ENCODE measurements at regions not wholly inside any gene's neighbourhood (a gene's known extent, or its start where the extent isn't known, plus 50 kb on each side); places are given as distances from the start of the nearest gene placed in this dataset.
"Not testable (repeated sequence)": the region's sequence is repeated elsewhere in the genome, so short reads cannot be mapped to it uniquely, and the experiment has no call there.

DNA sequence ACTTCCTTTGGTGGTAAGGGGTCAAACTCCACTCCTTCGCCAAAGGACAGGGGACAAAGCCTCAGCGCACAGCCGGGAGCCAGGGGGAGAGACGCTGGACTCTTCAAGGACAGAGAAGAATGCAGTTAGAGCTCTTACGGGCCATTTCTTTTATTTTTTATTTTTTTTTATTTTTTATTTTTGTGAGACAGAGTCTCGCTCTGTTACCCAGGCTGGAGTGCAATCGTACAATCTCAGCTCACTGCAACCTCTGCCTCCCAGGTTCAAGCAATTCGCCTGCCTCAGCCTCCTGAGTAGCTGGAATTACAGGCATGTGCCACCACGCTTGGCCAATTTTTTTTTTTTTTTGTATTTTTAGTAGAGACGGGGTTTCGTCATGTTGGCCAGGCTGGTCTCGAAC, 93.2 kb upstream of the RPH3AL start, which contains the start of gene RFLNB:
Gene RFLNB (minus strand): TSS at position 101 of the 400 bp plus-strand sequence.
- peaks cover 0 to 10% of the 10 kb centered on the region in 2 donors for H3K36me3 ChIP-seq (ENCODE audit: control insufficient read depth in 1 of 2, insufficient read depth in 2 of 2, low read length in 2 of 2)
- H3K27me3 ChIP-seq (ENCODE audit: control insufficient read depth in 1 of 2, insufficient read depth in 2 of 2, low read length in 2 of 2); H3K27ac ChIP-seq (ENCODE audit: low read depth, low read length); H3K4me3 ChIP-seq (ENCODE audit: low read depth in 1 of 2, low read length in 2 of 2); H3K9ac ChIP-seq (ENCODE audit: low read depth in 1 of 2, low read length in 2 of 2); H3K9me3 ChIP-seq (ENCODE audit: control insufficient read depth in 1 of 2, low read length in 2 of 2); H3K4me1 ChIP-seq (ENCODE audit: control insufficient read depth in 1 of 2, insufficient read depth in 2 of 2, low read length in 2 of 2): not testable (repeated sequence)

DNA sequence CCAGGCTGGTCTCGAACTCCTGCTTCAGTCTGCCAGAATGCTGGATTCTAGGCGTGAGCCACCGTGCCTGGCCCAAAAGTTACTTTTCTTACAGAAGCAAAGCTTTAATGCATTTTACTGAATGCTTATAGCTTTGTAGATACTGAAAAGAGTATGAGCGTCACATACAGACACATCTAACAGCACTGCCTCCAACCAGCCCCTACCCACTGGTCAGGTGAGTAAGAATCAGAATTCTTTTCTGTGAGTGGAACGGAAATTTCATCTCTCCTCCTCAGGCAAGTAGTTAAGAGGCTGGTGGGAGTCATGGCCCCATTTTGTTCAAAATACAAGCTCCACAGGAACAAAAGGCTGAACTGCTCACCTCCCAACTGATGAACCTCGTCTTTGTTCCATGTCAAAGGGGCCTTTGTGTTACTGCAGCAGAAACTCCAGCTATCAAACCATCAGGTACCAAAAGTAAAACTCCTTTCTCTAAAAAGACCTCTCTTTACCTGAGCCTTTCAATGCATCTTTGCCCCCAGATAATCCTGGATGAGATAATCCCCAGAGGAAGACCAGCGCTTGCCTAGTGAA, 92.4 kb upstream of the RPH3AL start:
- Histone ChIP-seq H3K36me3 (ENCODE audit: control insufficient read depth in 1 of 2, insufficient read depth in 2 of 2, low read length in 2 of 2) (peaks cover 0 to 10% of the 10 kb centered on the region in 2 donors), H3K4me3 (ENCODE audit: low read depth in 1 of 2, low read length in 2 of 2) (no peak overlapping the region), H3K9me3 (ENCODE audit: control insufficient read depth in 1 of 2, low read length in 2 of 2) (no peaks in the 10 kb centered on the region), H3K9ac (ENCODE audit: low read depth in 1 of 2, low read length in 2 of 2) (no peak overlapping the region), H3K4me1 (ENCODE audit: control insufficient read depth in 1 of 2, insufficient read depth in 2 of 2, low read length in 2 of 2) (no peaks in the 10 kb centered on the region), H3K27me3 (ENCODE audit: control insufficient read depth in 1 of 2, insufficient read depth in 2 of 2, low read length in 2 of 2) (no peaks in the 10 kb centered on the region), H3K27ac (ENCODE audit: low read depth, low read length) (no peak overlapping the region)

DNA sequence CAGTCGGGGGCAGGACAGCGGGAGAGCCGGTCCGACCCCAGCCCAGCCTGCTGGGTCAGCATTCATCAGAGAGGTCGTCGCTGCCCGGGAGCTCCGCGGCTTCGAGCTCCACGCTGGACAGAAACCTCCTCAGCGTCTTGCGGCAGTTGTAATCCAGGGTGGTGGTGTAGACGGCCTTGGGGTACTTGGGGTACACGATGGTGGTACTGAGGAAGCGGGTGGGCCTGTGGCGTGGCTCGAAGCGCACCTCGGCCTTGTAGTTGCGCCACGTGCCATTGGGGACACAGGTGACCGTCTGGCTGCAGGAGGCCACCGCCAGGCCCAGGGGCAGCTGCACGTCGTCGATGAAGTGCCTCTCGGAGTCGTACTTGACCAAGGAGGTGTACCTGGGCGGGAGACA, 90.5 kb upstream of the RPH3AL start:
- peaks cover 0 to 10% of the 10 kb centered on the region in 2 donors for H3K36me3 ChIP-seq (ENCODE audit: control insufficient read depth in 1 of 2, insufficient read depth in 2 of 2, low read length in 2 of 2)
- no peak overlapping the region for H3K9ac ChIP-seq (ENCODE audit: low read depth in 1 of 2, low read length in 2 of 2)

DNA sequence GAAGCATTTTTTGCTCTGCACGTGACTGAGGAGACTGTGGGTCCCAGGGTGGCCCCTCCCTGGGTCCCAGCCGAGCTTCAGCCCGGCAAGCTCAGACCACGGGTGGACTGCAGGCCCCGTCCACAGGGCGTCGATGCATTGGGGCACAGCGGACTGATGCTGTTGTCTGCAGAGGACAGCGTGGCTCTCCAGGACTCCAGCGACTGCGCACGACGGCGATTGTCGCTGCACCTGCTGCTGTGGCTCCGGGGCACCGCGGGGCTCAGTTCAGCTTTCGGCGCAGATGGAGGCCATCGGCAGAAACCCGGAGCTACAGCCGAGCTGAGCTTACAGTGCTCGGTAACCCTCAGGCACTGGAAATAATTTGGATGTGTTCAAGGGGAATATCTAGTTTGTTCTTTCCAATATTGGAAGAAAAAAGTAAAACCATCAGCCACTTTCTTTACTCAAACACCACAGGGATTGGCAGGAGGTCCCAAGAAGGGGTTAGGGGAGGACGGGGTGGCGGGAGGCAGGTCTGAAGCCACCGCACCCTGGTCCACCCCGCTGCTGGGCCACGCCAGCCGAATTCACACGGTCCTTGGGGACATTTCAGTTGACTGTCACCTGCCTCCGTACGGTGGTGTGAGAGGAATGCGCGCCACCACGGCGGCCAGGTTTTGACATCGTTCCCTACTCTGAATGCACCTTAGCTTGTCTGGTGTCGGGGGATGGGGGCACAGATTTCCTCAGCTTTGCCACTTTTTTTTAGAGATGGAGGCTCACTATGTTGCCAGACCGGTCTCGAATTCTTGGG, 88.7 kb upstream of the RPH3AL start:
- no peaks in the 10 kb centered on the region for H3K9me3 ChIP-seq (ENCODE audit: control insufficient read depth in 1 of 2, low read length in 2 of 2)
- H3K9ac ChIP-seq (ENCODE audit: low read depth in 1 of 2, low read length in 2 of 2): no peak overlapping the region
- H3K27me3 ChIP-seq (ENCODE audit: control insufficient read depth in 1 of 2, insufficient read depth in 2 of 2, low read length in 2 of 2): no peaks in the 10 kb centered on the region
- no peak overlapping the region for H3K27ac ChIP-seq (ENCODE audit: low read depth, low read length)
- no peaks in the 10 kb centered on the region for H3K4me1 ChIP-seq (ENCODE audit: control insufficient read depth in 1 of 2, insufficient read depth in 2 of 2, low read length in 2 of 2)
- H3K4me3 ChIP-seq (ENCODE audit: low read depth in 1 of 2, low read length in 2 of 2): no peak overlapping the region
- peaks cover 0 to 10% of the 10 kb centered on the region in 2 donors for H3K36me3 ChIP-seq (ENCODE audit: control insufficient read depth in 1 of 2, insufficient read depth in 2 of 2, low read length in 2 of 2)

More for the DNA sequence above, 90.5 kb upstream of the RPH3AL start:
- no peak overlapping the region for H3K4me3 ChIP-seq (ENCODE audit: low read depth in 1 of 2, low read length in 2 of 2)
- no peak overlapping the region for H3K27ac ChIP-seq (ENCODE audit: low read depth, low read length)
- no peaks in the 10 kb centered on the region for H3K9me3 ChIP-seq (ENCODE audit: control insufficient read depth in 1 of 2, low read length in 2 of 2)
- H3K4me1 ChIP-seq (ENCODE audit: control insufficient read depth in 1 of 2, insufficient read depth in 2 of 2, low read length in 2 of 2): no peaks in the 10 kb centered on the region
- no peaks in the 10 kb centered on the region for H3K27me3 ChIP-seq (ENCODE audit: control insufficient read depth in 1 of 2, insufficient read depth in 2 of 2, low read length in 2 of 2)

DNA sequence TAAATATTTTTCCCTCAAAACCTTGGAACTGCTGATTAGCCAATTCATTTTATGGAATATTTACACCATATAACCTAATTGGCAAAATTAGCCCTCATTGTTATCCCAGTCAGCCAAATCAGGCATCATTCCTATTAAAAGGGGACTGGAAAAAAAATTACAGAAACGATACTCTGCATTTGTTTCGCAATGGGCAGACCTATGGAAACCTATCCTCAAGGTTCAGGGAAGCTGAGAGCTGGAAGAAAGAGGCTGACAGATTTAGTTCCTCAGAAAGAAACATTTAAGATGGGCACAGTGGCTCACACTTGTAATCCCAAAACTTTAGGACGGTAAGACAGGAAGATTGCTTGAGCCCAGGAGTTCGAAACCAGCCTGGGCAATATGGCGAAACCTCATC, 85.6 kb upstream of the RPH3AL start:
- H3K27me3 ChIP-seq (ENCODE audit: control insufficient read depth in 1 of 2, insufficient read depth in 2 of 2, low read length in 2 of 2): no peaks in the 10 kb centered on the region
- H3K27ac ChIP-seq (ENCODE audit: low read depth, low read length): no peak overlapping the region
- H3K9ac ChIP-seq (ENCODE audit: low read depth in 1 of 2, low read length in 2 of 2): no peak overlapping the region
- H3K9me3 ChIP-seq (ENCODE audit: control insufficient read depth in 1 of 2, low read length in 2 of 2): peaks cover 0 to 2% of the 10 kb centered on the region in 2 donors
- peaks cover 0 to 6% of the 10 kb centered on the region in 2 donors for H3K36me3 ChIP-seq (ENCODE audit: control insufficient read depth in 1 of 2, insufficient read depth in 2 of 2, low read length in 2 of 2)
- H3K4me3 ChIP-seq (ENCODE audit: low read depth in 1 of 2, low read length in 2 of 2): no peak overlapping the region
- H3K4me1 ChIP-seq (ENCODE audit: control insufficient read depth in 1 of 2, insufficient read depth in 2 of 2, low read length in 2 of 2): no peaks in the 10 kb centered on the region

DNA sequence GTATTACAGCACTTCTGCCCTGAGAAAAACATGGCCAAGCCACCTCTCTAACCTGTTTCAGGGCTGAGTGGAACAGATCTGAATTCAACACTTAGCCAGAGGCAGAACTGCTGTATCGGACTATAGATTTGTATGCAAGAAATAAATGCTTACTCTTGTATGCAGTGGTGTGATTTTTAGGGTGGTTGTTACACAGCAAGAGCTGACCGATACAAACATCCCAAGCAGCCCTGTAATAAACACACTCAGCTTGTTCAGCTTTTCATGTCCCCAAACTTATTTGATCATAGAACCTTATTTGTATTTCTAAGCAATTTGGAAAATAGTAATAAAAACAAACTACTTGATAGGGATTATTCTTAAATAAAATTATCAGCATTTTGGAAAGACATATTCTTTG, 84.9 kb upstream of the RPH3AL start:
- H3K36me3 ChIP-seq (ENCODE audit: control insufficient read depth in 1 of 2, insufficient read depth in 2 of 2, low read length in 2 of 2): peaks cover 0 to 3% of the 10 kb centered on the region in 2 donors
- H3K9ac ChIP-seq (ENCODE audit: low read depth in 1 of 2, low read length in 2 of 2): no peak overlapping the region
- no peaks in the 10 kb centered on the region for H3K27me3 ChIP-seq (ENCODE audit: control insufficient read depth in 1 of 2, insufficient read depth in 2 of 2, low read length in 2 of 2)
- peaks cover 0 to 2% of the 10 kb centered on the region in 2 donors for H3K9me3 ChIP-seq (ENCODE audit: control insufficient read depth in 1 of 2, low read length in 2 of 2)
- no peak overlapping the region for H3K4me3 ChIP-seq (ENCODE audit: low read depth in 1 of 2, low read length in 2 of 2)
- H3K27ac ChIP-seq (ENCODE audit: low read depth, low read length): no peak overlapping the region
- H3K4me1 ChIP-seq (ENCODE audit: control insufficient read depth in 1 of 2, insufficient read depth in 2 of 2, low read length in 2 of 2): no peaks in the 10 kb centered on the region

DNA sequence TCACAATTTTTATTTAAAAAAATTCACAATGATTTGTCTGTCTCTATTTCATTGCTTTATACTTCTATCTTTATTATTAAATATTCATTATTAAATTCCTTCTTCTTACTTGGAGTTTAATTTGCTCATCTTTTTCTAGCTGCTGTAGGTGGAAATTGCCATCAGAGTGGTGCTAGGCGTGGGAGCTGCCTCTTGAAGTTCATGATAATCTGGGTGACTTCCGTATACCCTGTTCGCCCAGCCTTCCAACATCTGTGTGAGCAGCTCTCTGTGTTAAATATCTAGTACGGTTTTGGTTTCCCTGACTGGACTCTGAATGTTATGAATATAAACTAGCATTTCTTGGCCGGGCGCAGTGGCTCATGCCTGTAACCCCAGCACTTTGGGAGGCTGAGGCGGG, 84.0 kb upstream of the RPH3AL start:
- Histone ChIP-seq H3K9ac (ENCODE audit: low read depth in 1 of 2, low read length in 2 of 2) (no peak overlapping the region), H3K36me3 (ENCODE audit: control insufficient read depth in 1 of 2, insufficient read depth in 2 of 2, low read length in 2 of 2) (peaks cover 0 to 3% of the 10 kb centered on the region in 2 donors), H3K4me3 (ENCODE audit: low read depth in 1 of 2, low read length in 2 of 2) (no peak overlapping the region), H3K27ac (ENCODE audit: low read depth, low read length) (no peak overlapping the region), H3K27me3 (ENCODE audit: control insufficient read depth in 1 of 2, insufficient read depth in 2 of 2, low read length in 2 of 2) (no peaks in the 10 kb centered on the region), H3K4me1 (ENCODE audit: control insufficient read depth in 1 of 2, insufficient read depth in 2 of 2, low read length in 2 of 2) (no peaks in the 10 kb centered on the region), H3K9me3 (ENCODE audit: control insufficient read depth in 1 of 2, low read length in 2 of 2) (peaks cover 0 to 2% of the 10 kb centered on the region in 2 donors)

DNA sequence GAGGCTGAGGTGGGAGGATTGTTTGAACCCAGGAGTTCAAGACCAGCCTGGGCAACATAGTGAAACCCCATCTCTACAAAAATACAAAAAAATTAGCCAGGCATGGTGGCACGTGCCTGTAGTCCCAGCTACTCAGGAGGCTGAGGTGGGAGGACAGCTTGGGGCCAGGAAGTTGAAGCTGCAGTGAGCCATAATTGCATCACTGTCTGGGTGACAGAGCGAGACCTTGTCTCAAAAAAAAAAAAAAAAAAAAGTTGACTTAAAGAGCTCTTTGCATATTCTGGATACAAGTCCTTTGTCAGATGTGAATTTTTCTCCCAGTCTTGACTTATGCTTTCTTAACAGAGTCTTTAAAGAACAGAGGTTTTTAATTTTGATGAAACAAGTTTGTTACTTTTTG, 79.9 kb upstream of the RPH3AL start:
- not testable (repeated sequence) for H3K4me1 ChIP-seq (ENCODE audit: control insufficient read depth in 1 of 2, insufficient read depth in 2 of 2, low read length in 2 of 2); H3K27me3 ChIP-seq (ENCODE audit: control insufficient read depth in 1 of 2, insufficient read depth in 2 of 2, low read length in 2 of 2); H3K9me3 ChIP-seq (ENCODE audit: control insufficient read depth in 1 of 2, low read length in 2 of 2); H3K36me3 ChIP-seq (ENCODE audit: control insufficient read depth in 1 of 2, insufficient read depth in 2 of 2, low read length in 2 of 2); H3K9ac ChIP-seq (ENCODE audit: low read depth in 1 of 2, low read length in 2 of 2); H3K27ac ChIP-seq (ENCODE audit: low read depth, low read length); H3K4me3 ChIP-seq (ENCODE audit: low read depth in 1 of 2, low read length in 2 of 2)

DNA sequence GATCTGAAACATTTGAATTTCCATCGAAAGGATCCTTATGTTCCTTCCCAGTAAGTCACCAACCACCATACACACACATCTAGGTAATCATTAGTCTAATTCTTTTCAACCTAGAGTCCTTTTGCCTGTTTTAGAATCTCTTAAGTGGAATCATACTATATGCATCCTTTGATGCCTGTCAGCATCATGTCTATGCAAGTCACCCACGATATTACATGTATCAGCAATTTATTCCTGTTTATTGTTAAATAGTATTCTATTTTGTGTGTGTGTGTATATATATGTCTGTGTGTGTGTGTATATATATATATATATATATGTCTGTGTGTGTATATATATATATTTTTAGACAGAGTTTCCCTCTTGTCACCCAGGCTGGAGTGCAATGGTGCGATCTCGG, 78.9 kb upstream of the RPH3AL start:
- Histone ChIP-seq H3K9ac (ENCODE audit: low read depth in 1 of 2, low read length in 2 of 2) (no peak overlapping the region), H3K4me1 (ENCODE audit: control insufficient read depth in 1 of 2, insufficient read depth in 2 of 2, low read length in 2 of 2) (no peaks in the 10 kb centered on the region), H3K9me3 (ENCODE audit: control insufficient read depth in 1 of 2, low read length in 2 of 2) (peaks cover 2 to 4% of the 10 kb centered on the region in 2 donors), H3K36me3 (ENCODE audit: control insufficient read depth in 1 of 2, insufficient read depth in 2 of 2, low read length in 2 of 2) (no peaks in the 10 kb centered on the region), H3K4me3 (ENCODE audit: low read depth in 1 of 2, low read length in 2 of 2) (no peak overlapping the region), H3K27me3 (ENCODE audit: control insufficient read depth in 1 of 2, insufficient read depth in 2 of 2, low read length in 2 of 2) (no peaks in the 10 kb centered on the region), H3K27ac (ENCODE audit: low read depth, low read length) (no peak overlapping the region)

DNA sequence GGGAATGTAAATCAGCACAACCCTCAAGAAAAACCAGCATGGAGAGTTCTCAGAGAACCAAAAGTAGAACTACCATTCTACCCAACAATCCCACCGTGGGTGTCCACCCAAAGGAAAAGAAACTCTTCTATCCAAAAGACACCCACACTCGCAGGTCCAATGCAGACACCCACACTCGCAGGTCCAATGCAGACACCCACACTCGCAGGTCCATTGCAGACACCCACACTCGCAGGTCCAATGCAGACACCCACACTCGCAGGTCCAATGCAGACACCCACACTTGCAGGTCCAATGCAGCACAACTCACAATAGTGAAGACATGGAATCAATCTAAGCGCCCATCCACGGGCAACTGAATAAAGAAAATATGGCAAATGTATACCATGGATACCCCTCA, 77.0 kb upstream of the RPH3AL start:
- Histone ChIP-seq H3K27me3 (ENCODE audit: control insufficient read depth in 1 of 2, insufficient read depth in 2 of 2, low read length in 2 of 2) (no peaks in the 10 kb centered on the region), H3K4me3 (ENCODE audit: low read depth in 1 of 2, low read length in 2 of 2) (no peak overlapping the region), H3K9me3 (ENCODE audit: control insufficient read depth in 1 of 2, low read length in 2 of 2) (peaks cover 0 to 4% of the 10 kb centered on the region in 2 donors), H3K4me1 (ENCODE audit: control insufficient read depth in 1 of 2, insufficient read depth in 2 of 2, low read length in 2 of 2) (no peaks in the 10 kb centered on the region), H3K27ac (ENCODE audit: low read depth, low read length) (no peak overlapping the region), H3K36me3 (ENCODE audit: control insufficient read depth in 1 of 2, insufficient read depth in 2 of 2, low read length in 2 of 2) (no peaks in the 10 kb centered on the region), H3K9ac (ENCODE audit: low read depth in 1 of 2, low read length in 2 of 2) (no peak overlapping the region)
